Heart right ventricle (tissue), 16 donors: ENCODE measurements at regions not wholly inside any gene's neighbourhood (a gene's known extent, or its start where the extent isn't known, plus 50 kb on each side); places are given as distances from the start of the nearest gene placed in this dataset.

Source experiments
- ATAC-seq, 8 donors: fragments of 200-7000 bp; cut with Tn5 transposase; one replicate each; pipeline ENCODE4 v1.9.1; 2020; ENCODE audit warnings: mild to moderate bottlenecking in 8 of 8, moderate library complexity in 8 of 8, moderate number of reproducible peaks in 1 of 8
- DNase-seq, 2 donors: peaks; one replicate each; pipeline ENCODE4 v3.0.0-alpha.2; 2020
- H3K27ac ChIP-seq, 10 donors: fragments of 200-600 bp; sonication (generic) in 2 of 10; one replicate each; pipeline versions ENCODE4 v1.5.0 to v1.8.0; 2020 to 2022; ENCODE audit warnings: mild to moderate bottlenecking in 3 of 10
- H3K27me3 ChIP-seq, 7 donors: fragments of 200-600 bp; one replicate each; pipeline ENCODE4 v1.8.0; 2021 to 2022; ENCODE audit warnings: mild to moderate bottlenecking in 2 of 7
- H3K36me3 ChIP-seq, 9 donors: fragments of 200-600 bp; sonication (generic) in 1 of 9; one replicate each; pipeline versions ENCODE4 v1.5.0 to v1.8.0; 2020 to 2022; ENCODE audit warnings: mild to moderate bottlenecking in 2 of 9
- H3K4me1 ChIP-seq, 9 donors: fragments of 200-600 bp; sonication (generic) in 1 of 9; one replicate each; pipeline versions ENCODE4 v1.5.0 to v1.8.0; 2020 to 2022; ENCODE audit warnings: mild to moderate bottlenecking in 4 of 9
- H3K4me3 ChIP-seq, 10 donors: fragments of 200-600 bp; sonication (generic) in 2 of 10; one replicate each; pipeline versions ENCODE4 v1.5.0 to v1.8.0; 2020 to 2022; ENCODE audit warnings: mild to moderate bottlenecking in 7 of 10, moderate library complexity in 2 of 10
- H3K9me3 ChIP-seq, 11 donors: fragments of 200-600 bp in 10 of 11; sonication (generic) in 2 of 11; one replicate each; pipeline versions ENCODE4 v1.5.0 to v1.8.0; 2013 to 2022; ENCODE audit warnings: mild to moderate bottlenecking in 2 of 11, control low read depth in 1 of 11, moderate library complexity in 1 of 11
- CTCF ChIP-seq, 9 donors: fragments of 200-600 bp; sonication (generic) in 2 of 9; IDR thresholded peaks; one replicate each; pipeline versions ENCODE4 v1.5.0 to v1.8.0; 2021 to 2022; ENCODE audit warnings: antibody characterized with exemption in 9 of 9, mild to moderate bottlenecking in 5 of 9, moderate library complexity in 1 of 9
- WGBS, 2 donors: extraction: QIAGEN DNeasy Blood & Tissue Kit; methylation state at CpG; one replicate each; pipeline ENCODE4 v1.1.7; 2013; ENCODE audit warnings: inconsistent platforms in 1 of 2; 5-methylcytosine and 5-hydroxymethylcytosine counted together
- intact Hi-C, 10 donors: fragments of 100-400 bp; cut with DNase I; formaldehyde crosslinking; loops; one replicate each; pipeline versions ENCODE4 v1.11.1 to v1.14.2; 2022
- donor health status: Arrhythmogenic right ventricular cardiomyopathy.
- donor health status: ischemic (EF 13 %, LVEDD 7.1; RV severe dilation, severe dysfunction).
- donor health status: healthy with polysubstance abuse.
- donor health status: DM: no; HTN: yes; CAD: no.
- donor health status: DM: no; HTN: no; CAD: no.
- donor health status: ischemic (EF 25% LVEDD 6.9; RV normal size, moderate dysfunction).
- donor health status: ischemic (EF 25% LVEDD 5.7; RV mildly dilated, moderate dysfunction).
- donor health status: healthy.
- donor health status: DM: yes; HTN: yes; CAD: no.
- donor health status: Ischemic cardiomyopathy.
- donor health status: ischemic (EF 35%, LVEDD 5.7; RV mildly dilated, moderate dysfunction).
- donor health status: nonischemic (EF 11% LVEDD 7.7; RV severe dilation, severe dysfunction).
- donor health status: DM: yes; HTN: yes; CAD: no.
- donor health status: PGD.
- donor health status: ischemic (EF 29% LVEDD 5.4; RV normal size, mild dysfunction).
- donor health status: nonischemic (EF 23%, LVEDD 6.1; RV moderate dilation, normal function).

- Histone ChIP-seq H3K27me3 (no peaks in the 10 kb centered on the region), H3K4me3 (no peak overlapping the region), H3K4me1 (no peaks in the 10 kb centered on the region), H3K36me3 (no peaks in the 10 kb centered on the region), H3K9me3 (peaks cover 0 to 43% (median 12%) of the 10 kb centered on the region in 11 donors), H3K27ac (no peak overlapping the region)
- WGBS, 2 donors, result 70 to 75% methylated on average over 6 of the region's 6 CpGs
- ATAC-seq (no peak), DNase-seq (no peak)
- TF ChIP-seq CTCF (IDR thresholded peaks at IDR 0.05), result no peak
- intact Hi-C loops, result no loop called here
These were observed 997.0 kb downstream of the GRIK2 start for GRCh38 chr6:102390541-102390940.

GRCh38 chr6:102389994-102390393 is 996.5 kb downstream of the GRIK2 start:
- Histone ChIP-seq H3K27me3 (no peaks in the 10 kb centered on the region), H3K4me3 (no peak overlapping the region), H3K9me3 (peaks cover 0 to 37% (median 12%) of the 10 kb centered on the region in 11 donors), H3K27ac (no peak overlapping the region), H3K4me1 (no peaks in the 10 kb centered on the region), H3K36me3 (no peaks in the 10 kb centered on the region)
- ATAC-seq, result no peak
- DNase-seq, result no peak
- TF ChIP-seq CTCF (IDR thresholded peaks at IDR 0.05), result no peak
- intact Hi-C loops, result no loop called here
- 75 to 77% methylated on average over 11 of the region's 11 CpGs for WGBS, 2 donors

- ATAC-seq, result no peak
These were observed 994.0 kb downstream of the GRIK2 start for GRCh38 chr6:102387326-102388033.

GRCh38 chr6:102381203-102381602 is 987.7 kb downstream of the GRIK2 start:
- ATAC-seq (no peak), DNase-seq (no peak)
- Histone ChIP-seq H3K4me3 (no peak overlapping the region), H3K9me3 (peaks cover 0 to 4% (median 0%) of the 10 kb centered on the region in 11 donors), H3K36me3 (no peaks in the 10 kb centered on the region), H3K27ac (no peak overlapping the region), H3K27me3 (no peaks in the 10 kb centered on the region), H3K4me1 (no peaks in the 10 kb centered on the region)
- intact Hi-C loops, result no loop called here
- no peak for TF ChIP-seq CTCF (IDR thresholded peaks at IDR 0.05)

More at GRCh38 chr6:102387326-102388033, 994.0 kb downstream of the GRIK2 start:
- H3K9me3 ChIP-seq, result peaks cover 0 to 12% (median 0%) of the 10 kb centered on the region in 11 donors
- 71 to 72% methylated on average over 2 of the region's 2 CpGs for WGBS, 2 donors
- no peaks in the 10 kb centered on the region for H3K4me1 ChIP-seq
- H3K27me3 ChIP-seq, result no peaks in the 10 kb centered on the region
- DNase-seq, result no peak
- no peaks in the 10 kb centered on the region for H3K36me3 ChIP-seq
- TF ChIP-seq CTCF (IDR thresholded peaks at IDR 0.05), result no peak
- intact Hi-C loops, result no loop called here
- no peak overlapping the region for H3K4me3 ChIP-seq
- no peak overlapping the region for H3K27ac ChIP-seq
